ENCODE measurements at regions not wholly inside any gene's neighbourhood (a gene's known extent, or its start where the extent isn't known, plus 50 kb on each side); places are given as distances from the start of the nearest gene placed in this dataset.

GRCh38 chr9:111193095-111193494 lies 136.9 kb downstream of the OR2K2 start:
- no peak for TF ChIP-seq CTCF (IDR thresholded peaks at IDR 0.05; ENCODE audit: insufficient read depth, low read depth, low read length)
- TF ChIP-seq EZH2 (IDR thresholded peaks at IDR 0.05; ENCODE audit: insufficient read depth, low read length) = no peak
